Limb (tissue), 2 donors: ENCODE measurements at regions not wholly inside any gene's neighbourhood (a gene's known extent, or its start where the extent isn't known, plus 50 kb on each side); places are given as distances from the start of the nearest gene placed in this dataset.

Experiments used
- DNase-seq, 2 donors: peaks; one replicate each; pipeline ENCODE4 v3.0.0-alpha.2; 2016; ENCODE audit errors: extremely low spot score in 2 of 2

DNA sequence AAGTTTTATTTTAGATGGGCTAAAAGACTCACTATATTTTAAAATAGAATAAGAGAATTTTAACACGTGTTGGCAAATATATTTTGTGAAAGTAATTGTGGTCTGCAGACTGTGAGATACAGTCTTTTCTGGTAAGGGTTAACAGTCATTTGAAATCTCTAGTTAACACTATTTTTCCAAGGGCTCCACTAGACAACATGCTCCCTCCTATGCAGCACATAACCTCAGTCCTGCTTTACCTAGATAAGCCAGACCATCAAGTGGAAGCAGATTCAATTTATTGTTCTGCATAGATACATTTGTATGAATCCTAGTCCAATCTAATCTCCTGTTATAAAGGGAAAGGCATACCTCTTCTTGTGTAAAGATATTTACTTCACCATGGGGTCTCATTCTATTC, 133.2 kb upstream of the CT83 start:
- DNase-seq: no peak
